Activated B cell treated with CpG ODN at 0.5 μM for 24 hours (primary cell): ENCODE measurements at regions not wholly inside any gene's neighbourhood (a gene's known extent, or its start where the extent isn't known, plus 50 kb on each side); places are given as distances from the start of the nearest gene placed in this dataset.

Source experiments
- ATAC-seq: fragments of 200-7000 bp; cut with Tn5 transposase; one replicate; pipeline ENCODE4 v1.10.0; 2021; ENCODE audit warnings: low read depth, mild to moderate bottlenecking, moderate library complexity
- CTCF ChIA-PET: fragments of 350-600 bp; sonication (Branson Sonifier 250); formaldehyde crosslinking; loops from one replicate; lab custom pipeline; 2021; ENCODE audit warnings: antibody characterized with exemption; lab: Charles Lee
- POLR2A ChIA-PET: fragments of 350-600 bp; sonication (Branson Sonifier 250); formaldehyde crosslinking; loops from one replicate; lab custom pipeline; 2021; ENCODE audit warnings: antibody characterized with exemption; lab: Charles Lee
- DNase-seq: peaks from one replicate; pipeline ENCODE4 v3.0.0; 2022
- H3K27ac Mint-ChIP-seq: one replicate; pipeline ENCODE4 v1.8.0; 2020; ENCODE audit warnings: mixed read lengths
- H3K27me3 Mint-ChIP-seq: one replicate; pipeline ENCODE4 v1.8.0; 2021; ENCODE audit warnings: mixed read lengths
- H3K36me3 Mint-ChIP-seq: one replicate; pipeline ENCODE4 v1.8.0; 2021; ENCODE audit warnings: low read depth, mixed read lengths
- H3K4me1 Mint-ChIP-seq: one replicate; pipeline ENCODE4 v1.8.0; 2021; ENCODE audit warnings: mixed read lengths
- H3K4me3 Mint-ChIP-seq: one replicate; pipeline ENCODE4 v1.8.0; 2020; ENCODE audit warnings: mild to moderate bottlenecking, mixed read lengths
- H3K9me3 Mint-ChIP-seq: one replicate; pipeline ENCODE4 v1.8.0; 2020; ENCODE audit warnings: mixed read lengths
- intact Hi-C: fragments of 100-400 bp; cut with micrococcal nuclease; formaldehyde crosslinking; loops from one replicate; pipeline ENCODE4 v1.15.1; 2024
- TF ChIP-seq, protein P1 (sequence below): fragments of 200-600 bp; IDR thresholded peaks from one replicate; pipeline ENCODE4 v1.8.0; 2022; ENCODE audit warnings: antibody characterized with exemption, mild to moderate bottlenecking

DNA sequence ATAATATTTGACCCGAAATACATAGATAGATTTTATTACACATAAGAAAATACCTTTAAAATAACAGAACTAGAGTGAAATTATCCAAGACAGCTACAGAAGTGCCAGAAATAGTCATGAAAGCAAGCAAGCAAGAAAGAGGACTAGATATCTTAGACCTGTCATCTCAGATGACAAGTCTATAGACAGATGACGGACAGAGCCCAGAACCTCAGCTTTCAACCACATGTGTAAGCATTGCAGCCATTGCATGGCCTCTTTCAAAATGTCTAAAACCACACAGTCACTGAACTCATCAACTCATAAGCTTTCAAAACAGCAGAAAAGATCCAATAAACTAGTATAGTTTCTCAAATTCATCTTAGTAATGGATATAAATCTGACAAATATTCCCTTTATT is 59.8 kb upstream of the FHIT start:
- no peak overlapping the region for H3K4me3 Mint-ChIP-seq
- POLR2A ChIA-PET: no interaction called here
- no peaks in the 10 kb centered on the region for H3K4me1 Mint-ChIP-seq
- no peak for ATAC-seq
- no peak overlapping the region for H3K27ac Mint-ChIP-seq
- no peaks in the 10 kb centered on the region for H3K9me3 Mint-ChIP-seq
- CTCF ChIA-PET: no interaction called here
- H3K36me3 Mint-ChIP-seq: no peaks in the 10 kb centered on the region
- peaks cover 12% of the 10 kb centered on the region for H3K27me3 Mint-ChIP-seq
- no peak for DNase-seq
- TF ChIP-seq, protein P1, sequence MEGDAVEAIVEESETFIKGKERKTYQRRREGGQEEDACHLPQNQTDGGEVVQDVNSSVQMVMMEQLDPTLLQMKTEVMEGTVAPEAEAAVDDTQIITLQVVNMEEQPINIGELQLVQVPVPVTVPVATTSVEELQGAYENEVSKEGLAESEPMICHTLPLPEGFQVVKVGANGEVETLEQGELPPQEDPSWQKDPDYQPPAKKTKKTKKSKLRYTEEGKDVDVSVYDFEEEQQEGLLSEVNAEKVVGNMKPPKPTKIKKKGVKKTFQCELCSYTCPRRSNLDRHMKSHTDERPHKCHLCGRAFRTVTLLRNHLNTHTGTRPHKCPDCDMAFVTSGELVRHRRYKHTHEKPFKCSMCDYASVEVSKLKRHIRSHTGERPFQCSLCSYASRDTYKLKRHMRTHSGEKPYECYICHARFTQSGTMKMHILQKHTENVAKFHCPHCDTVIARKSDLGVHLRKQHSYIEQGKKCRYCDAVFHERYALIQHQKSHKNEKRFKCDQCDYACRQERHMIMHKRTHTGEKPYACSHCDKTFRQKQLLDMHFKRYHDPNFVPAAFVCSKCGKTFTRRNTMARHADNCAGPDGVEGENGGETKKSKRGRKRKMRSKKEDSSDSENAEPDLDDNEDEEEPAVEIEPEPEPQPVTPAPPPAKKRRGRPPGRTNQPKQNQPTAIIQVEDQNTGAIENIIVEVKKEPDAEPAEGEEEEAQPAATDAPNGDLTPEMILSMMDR: no peak
- intact Hi-C loops: no loop called here

DNA sequence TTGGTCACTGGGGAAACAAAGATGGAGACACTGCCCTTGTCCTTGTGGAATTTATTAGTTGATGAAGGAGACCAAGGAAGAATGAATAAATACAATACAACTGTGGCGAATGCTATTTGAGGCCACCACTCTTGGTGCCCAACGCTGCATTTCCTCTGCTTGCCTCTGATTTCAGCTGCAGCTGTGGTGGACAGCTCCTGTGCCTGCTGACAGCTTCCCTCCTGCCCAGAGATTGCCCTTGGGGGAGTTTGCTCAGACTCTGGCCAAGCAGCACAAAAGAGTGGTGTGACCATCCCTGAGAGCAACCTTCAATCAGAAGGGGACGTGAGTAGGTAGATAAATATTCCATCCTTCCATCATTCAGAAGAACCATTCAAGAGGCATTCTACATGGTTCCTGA is 64.6 kb upstream of the FHIT start:
- DNase-seq (no peak), ATAC-seq (no peak)
- no peaks in the 10 kb centered on the region for H3K4me1 Mint-ChIP-seq
- H3K27me3 Mint-ChIP-seq: peaks cover 9% of the 10 kb centered on the region
- no peak overlapping the region for H3K4me3 Mint-ChIP-seq
- ChIA-PET POLR2A (no interaction called here), CTCF (no interaction called here)
- intact Hi-C loops: no loop called here
- H3K27ac Mint-ChIP-seq: no peak overlapping the region
- H3K9me3 Mint-ChIP-seq: no peaks in the 10 kb centered on the region
- no peaks in the 10 kb centered on the region for H3K36me3 Mint-ChIP-seq
- TF ChIP-seq, protein P1: no peak

DNA sequence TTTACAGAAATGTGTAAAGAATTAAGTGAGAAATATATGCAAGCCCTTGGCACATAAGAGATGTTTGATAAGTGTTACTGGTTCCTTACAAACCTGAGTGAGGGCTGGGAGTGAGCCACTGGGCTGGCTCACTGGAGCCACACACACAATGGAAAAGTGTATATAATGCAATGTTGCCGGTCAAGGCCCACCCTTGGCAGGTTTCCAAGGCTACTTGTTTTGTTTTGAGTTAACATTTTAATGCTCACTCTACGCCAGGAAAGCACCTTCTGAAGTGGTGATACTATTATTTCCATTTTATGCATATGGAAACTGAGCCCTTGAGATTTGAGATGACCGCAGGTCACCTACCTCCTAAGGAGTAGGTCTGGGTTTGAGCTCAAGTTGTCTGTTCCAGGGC is 71.8 kb upstream of the FHIT start:
- no peak for DNase-seq
- Mint-ChIP-seq H3K9me3 (no peaks in the 10 kb centered on the region), H3K27me3 (no peaks in the 10 kb centered on the region), H3K36me3 (no peaks in the 10 kb centered on the region), H3K27ac (no peak overlapping the region), H3K4me3 (no peak overlapping the region), H3K4me1 (no peaks in the 10 kb centered on the region)
- TF ChIP-seq, protein P1: no peak
- intact Hi-C loops: no loop called here
- ChIA-PET POLR2A (no interaction called here), CTCF (no interaction called here)
- ATAC-seq: no peak

DNA sequence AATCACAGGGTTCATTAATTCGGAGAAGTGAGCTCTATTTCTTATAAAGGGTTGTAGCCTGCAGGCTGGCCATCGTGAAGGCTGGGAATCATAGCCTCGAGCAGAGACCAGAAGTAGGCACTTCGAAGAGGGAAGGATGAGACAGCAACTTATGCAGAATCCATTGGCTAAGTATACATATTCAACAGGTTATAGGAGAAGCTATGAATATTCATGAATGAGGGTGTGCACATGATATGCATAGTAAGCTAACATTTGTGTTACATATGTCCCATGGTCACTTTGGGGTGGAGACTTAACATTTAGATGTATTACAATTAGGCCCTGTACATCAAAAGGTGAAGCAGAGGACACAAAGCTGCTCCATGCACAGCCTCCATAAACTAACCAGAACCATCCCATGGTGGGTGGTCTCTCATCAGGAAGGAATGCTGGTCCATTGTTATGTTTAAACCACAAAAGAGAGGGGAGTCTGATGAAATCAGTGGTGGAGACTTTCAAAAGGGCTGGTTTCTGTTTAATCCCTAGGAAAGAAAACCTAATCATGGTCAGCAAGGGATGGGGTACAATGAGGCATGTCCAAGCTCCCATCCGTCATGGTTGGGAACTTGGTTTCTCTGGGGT is 80.8 kb upstream of the FHIT start:
- Mint-ChIP-seq H3K27me3 (no peaks in the 10 kb centered on the region), H3K9me3 (peaks cover 6% of the 10 kb centered on the region), H3K27ac (no peak overlapping the region), H3K4me3 (no peak overlapping the region), H3K4me1 (no peaks in the 10 kb centered on the region), H3K36me3 (no peaks in the 10 kb centered on the region)
- intact Hi-C loops: no loop called here
- POLR2A ChIA-PET: no interaction called here
- no peak for ATAC-seq
- TF ChIP-seq, protein P1: no peak
- no peak for DNase-seq
- CTCF ChIA-PET: no interaction called here

DNA sequence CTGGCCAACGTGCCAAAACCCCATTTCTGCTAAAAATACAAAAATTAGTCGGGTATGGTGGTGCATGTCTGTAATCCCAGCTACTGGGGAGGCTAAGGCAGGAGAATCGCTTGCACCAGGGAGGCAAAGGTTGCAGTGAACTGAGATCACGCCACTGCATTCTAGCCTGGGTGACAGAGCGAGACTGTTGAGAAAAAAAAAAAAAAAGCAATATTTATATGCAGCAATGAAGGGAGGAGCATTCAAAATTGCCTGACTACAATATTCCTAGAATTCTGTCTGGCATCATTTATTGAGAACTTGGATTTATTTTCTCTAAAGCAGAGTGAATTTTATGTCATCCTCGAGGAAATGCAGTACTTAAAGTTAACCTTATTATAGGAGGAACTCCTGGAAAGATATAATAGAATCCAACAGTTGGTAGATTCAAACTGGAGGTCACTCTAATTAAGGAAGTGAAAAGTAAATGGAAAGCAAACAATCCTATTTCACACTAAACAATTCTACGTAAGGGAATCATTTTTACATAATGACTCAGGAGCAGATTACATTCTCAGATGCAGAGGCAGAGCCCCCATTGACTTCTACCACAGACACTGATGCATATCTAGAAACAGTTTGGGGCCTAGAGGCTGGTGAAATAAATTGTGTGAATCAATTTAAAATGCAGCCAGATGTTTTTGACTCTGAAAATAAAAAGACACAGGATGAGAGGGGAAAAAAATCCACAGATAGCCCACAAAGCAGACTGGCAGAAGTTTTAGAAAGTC is 82.1 kb upstream of the FHIT start:
- DNase-seq: no peak
- ATAC-seq: no peak
- TF ChIP-seq, protein P1: no peak

More for the DNA sequence above, 82.1 kb upstream of the FHIT start:
- CTCF ChIA-PET: no interaction called here
- intact Hi-C loops: no loop called here
- H3K4me1 Mint-ChIP-seq: no peaks in the 10 kb centered on the region
- no peak overlapping the region for H3K4me3 Mint-ChIP-seq
- peaks cover 6% of the 10 kb centered on the region for H3K9me3 Mint-ChIP-seq
- H3K27ac Mint-ChIP-seq: no peak overlapping the region
- POLR2A ChIA-PET: no interaction called here
- H3K36me3 Mint-ChIP-seq: no peaks in the 10 kb centered on the region
- H3K27me3 Mint-ChIP-seq: no peaks in the 10 kb centered on the region
